22Rv1 (cell line): ENCODE measurements at regions not wholly inside any gene's neighbourhood (a gene's known extent, or its start where the extent isn't known, plus 50 kb on each side); places are given as distances from the start of the nearest gene placed in this dataset.

Experiments
- H3K27ac ChIP-seq: fragments of 450-650 bp; 2 replicates; pipeline ENCODE4 v1.5.1; 2017
- CTCF ChIP-seq: fragments of 450-650 bp; IDR thresholded peaks from 2 replicates; pipeline ENCODE4 v1.5.1; 2017; ENCODE audit warnings: mild to moderate bottlenecking
- ZFX ChIP-seq: fragments of 450-650 bp; IDR thresholded peaks from 2 replicates; pipeline ENCODE4 v1.6.1; 2017; ENCODE audit warnings: antibody characterized with exemption, borderline replicate concordance

GRCh38 chr12:92295523-92295922 lies 149.9 kb upstream of the BTG1 start:
- H3K27ac ChIP-seq = no peak overlapping the region
- TF ChIP-seq CTCF (no peak), ZFX (no peak)

- TF ChIP-seq ZFX (no peak), CTCF (no peak)
Measured at GRCh38 chr12:92294676-92295440, 149.2 kb upstream of the BTG1 start.

GRCh38 chr12:92292016-92292415 lies 146.4 kb upstream of the BTG1 start:
- TF ChIP-seq ZFX = no peak
- TF ChIP-seq CTCF = no peak

More at GRCh38 chr12:92294676-92295440, 149.2 kb upstream of the BTG1 start:
- no peak overlapping the region for H3K27ac ChIP-seq

GRCh38 chr12:92290886-92291285 lies 145.2 kb upstream of the BTG1 start:
- no peak for TF ChIP-seq CTCF
- TF ChIP-seq ZFX = no peak
- no peak overlapping the region for H3K27ac ChIP-seq

More at GRCh38 chr12:92292016-92292415, 146.4 kb upstream of the BTG1 start:
- no peak overlapping the region for H3K27ac ChIP-seq

- H3K27ac ChIP-seq = no peak overlapping the region
- TF ChIP-seq ZFX (no peak), CTCF (no peak)
Measured at GRCh38 chr12:92290350-92290695, 144.7 kb upstream of the BTG1 start.

GRCh38 chr12:92289629-92290349 lies 144.1 kb upstream of the BTG1 start:
- no peak for TF ChIP-seq CTCF
- no peak for TF ChIP-seq ZFX

GRCh38 chr12:92288561-92288960 lies 142.9 kb upstream of the BTG1 start:
- H3K27ac ChIP-seq = no peak overlapping the region
- TF ChIP-seq CTCF = no peak
- no peak for TF ChIP-seq ZFX

More at GRCh38 chr12:92289629-92290349, 144.1 kb upstream of the BTG1 start:
- no peak overlapping the region for H3K27ac ChIP-seq
